ENCODE measurements at regions not wholly inside any gene's neighbourhood (a gene's known extent, or its start where the extent isn't known, plus 50 kb on each side); places are given as distances from the start of the nearest gene placed in this dataset.
"Not testable (repeated sequence)": the region's sequence is repeated elsewhere in the genome, so short reads cannot be mapped to it uniquely, and the experiment has no call there.

DNA sequence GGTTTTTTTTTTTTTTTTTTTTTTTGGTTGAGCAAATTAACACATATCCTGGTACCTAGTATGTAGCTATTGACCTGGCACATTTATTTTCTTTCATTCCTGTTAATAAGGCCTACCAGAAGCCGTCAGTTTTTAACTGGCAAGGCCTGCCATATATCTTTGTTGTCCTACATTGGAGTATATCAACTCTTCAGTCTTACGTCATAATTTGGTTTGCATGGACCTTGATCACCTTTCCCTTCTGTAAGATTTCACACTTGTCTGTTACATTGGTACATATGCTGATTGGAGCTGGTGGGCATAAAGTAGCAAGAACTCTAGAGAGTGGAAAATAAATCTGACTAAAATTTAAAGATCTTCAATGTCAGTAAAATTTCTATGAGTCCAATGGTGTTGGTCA lies 1658.0 kb downstream of the C4orf33 start:
- no peak for DNase-seq (ENCODE audit: low read depth in 3 of 3)

DNA sequence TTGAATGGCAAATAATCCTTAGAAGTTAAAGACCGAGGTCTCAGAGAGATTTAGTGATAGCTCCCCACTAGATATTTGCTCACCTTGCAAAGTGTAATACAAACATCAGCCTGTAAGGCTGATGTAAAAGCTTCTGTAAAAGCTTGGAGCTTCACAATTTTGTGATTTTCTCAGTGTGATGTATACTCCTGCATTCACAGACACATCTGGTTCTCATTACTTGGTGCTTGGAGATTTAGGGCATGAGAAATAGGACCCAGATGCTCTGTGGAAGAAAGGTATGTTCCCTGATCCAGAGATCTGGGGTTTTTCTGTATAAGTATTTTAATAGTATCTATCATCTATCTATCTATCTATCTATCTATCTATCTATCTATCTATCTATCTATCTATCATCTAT lies 1664.3 kb downstream of the C4orf33 start:
- no peak for DNase-seq (ENCODE audit: low read depth in 3 of 3)

DNA sequence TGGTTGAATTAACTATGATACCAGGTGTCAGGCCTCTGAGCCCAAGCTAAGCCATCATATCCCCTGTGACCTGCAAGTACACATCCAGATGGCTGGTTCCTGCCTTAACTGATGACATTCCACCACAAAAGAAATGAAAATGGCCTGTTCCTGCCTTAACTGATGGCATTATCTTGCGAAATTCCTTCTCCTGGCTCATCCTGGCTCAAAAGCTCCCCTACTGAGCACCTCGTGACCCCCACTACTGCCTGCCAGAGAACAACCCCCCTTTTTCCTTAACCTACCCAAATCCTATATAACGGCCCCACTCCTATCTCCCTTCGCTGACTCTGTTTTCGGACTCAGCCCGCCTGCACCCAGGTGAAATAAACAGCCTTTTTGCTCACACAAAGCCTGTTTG lies 1671.4 kb downstream of the C4orf33 start:
- not testable (repeated sequence) for DNase-seq (ENCODE audit: low read depth in 3 of 3)

DNA sequence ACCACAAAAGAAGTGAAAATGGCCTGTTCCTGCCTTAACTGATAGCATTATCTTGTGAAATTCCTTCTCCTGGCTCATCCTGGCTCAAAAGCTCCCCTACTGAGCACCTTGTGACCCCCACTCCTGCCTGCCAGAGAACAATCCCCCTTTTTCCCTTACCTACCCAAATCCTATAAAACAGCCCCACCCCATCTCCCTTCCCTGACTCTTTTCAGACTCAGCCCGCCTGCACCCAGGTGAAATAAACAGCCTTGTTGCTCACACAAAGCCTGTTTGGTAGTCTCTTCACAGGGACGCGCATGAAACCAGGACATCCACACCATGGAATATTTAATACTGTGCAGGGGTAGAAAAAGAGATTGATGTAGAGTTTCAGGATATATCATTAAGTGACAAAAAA lies 1677.0 kb downstream of the C4orf33 start:
- DNase-seq (ENCODE audit: low read depth in 3 of 3), result not testable (repeated sequence)

DNA sequence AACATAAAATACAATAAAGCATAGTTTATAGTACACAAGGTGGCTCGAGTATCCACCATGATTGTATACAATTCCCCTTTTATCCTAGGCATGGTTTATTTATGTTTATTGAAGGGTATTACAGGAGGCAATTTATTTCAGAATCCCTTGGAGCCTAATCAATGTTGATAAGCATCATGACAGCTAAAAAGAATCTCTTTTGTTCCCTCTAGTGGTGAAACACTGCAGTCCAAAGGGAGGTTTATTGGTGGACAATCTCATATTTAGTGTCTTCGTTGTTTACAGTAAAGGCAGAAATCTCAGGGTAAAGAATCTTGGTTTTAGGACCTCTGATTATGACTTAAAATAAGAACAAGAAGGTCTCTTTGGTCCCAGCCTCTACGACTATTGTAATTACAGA lies 1712.5 kb downstream of the C4orf33 start:
- DNase-seq (ENCODE audit: low read depth in 3 of 3), result no peak

DNA sequence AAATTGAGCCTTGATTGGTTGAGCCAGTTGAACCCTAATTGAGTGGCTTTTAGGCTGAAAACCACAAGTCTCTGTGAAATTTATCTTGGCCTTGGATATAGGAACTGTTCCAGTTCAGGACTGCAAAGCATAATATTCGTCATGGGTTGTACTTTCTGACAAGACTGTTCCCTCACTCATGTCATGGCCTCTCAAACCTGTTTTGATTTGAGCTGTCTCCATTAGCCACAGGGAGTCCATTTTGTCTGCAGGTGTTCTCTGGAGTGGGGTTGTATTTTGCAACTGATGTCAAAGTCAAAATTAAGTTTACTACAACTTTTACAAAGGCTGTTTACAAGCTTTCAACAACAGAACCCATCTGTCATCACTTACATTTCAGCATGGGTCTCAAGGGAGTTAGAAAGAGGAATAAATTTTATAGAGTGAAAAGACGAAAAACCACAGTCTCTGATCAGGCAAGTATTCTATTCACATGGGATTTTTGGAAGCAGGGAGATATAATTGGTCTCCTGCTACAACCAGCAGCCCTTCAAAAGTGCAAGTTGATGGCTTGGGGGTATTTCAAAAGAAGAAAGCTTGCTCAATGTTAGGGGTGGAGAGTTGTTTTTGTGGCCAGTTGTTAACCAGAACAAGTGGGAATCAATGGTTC lies 1716.3 kb downstream of the C4orf33 start:
- no peak for DNase-seq (ENCODE audit: low read depth in 3 of 3)

DNA sequence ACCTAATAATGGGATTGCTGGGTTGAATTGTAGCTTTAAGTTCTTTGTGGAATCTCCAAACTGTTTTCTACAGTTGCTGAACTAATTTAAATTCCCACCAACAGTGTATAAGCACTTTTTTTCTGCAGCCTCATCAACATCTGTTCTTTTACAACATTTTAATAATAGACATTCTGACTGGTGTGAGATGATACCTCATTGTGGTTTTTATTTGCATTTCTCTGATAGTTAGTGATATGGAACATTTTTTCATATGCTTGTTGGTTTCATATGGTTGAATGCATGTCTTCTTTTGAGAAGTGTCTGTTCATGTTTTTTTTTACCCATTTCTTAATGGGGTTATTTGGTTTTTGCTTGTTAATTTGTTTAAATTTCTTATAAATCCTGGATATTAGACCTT lies 1718.9 kb downstream of the C4orf33 start:
- DNase-seq (ENCODE audit: low read depth in 3 of 3), result no peak

DNA sequence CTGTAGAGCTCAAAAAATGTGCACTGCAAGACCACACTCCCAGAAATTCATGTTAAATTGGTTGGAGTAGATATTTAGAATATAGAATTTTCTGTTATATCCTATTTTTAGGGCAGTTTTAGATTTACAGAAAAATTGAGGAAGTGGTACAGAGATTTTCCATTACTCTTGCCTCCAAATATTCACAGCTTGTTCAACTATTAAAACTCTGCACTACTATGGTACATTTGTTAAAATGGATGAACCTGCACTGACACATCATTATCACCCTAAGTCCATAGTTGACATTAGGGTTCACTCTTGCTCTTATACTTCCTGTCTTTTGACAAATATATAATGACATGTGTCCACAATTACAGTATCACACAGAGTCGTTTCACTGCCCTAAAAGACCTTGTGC lies 1724.5 kb downstream of the C4orf33 start:
- DNase-seq (ENCODE audit: low read depth in 3 of 3), result no peak

DNA sequence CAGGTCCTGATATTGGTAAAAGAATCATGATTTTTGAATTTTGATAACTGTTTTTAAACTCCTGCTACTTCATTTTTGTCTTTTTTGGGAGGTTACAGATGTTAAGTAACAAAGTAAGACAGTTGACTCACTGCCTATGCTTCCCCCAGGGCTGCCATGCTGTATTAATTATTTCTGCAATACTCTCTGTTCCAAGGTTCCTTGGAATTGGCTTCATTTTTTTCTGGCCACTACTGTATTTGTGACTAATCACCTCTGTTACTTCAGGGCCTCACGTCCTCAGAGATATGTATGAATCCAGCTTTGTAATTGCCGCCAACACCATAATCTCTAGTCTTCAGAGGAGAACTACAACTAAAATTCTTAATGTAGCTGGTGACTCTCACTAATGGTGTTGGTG lies 1729.3 kb downstream of the C4orf33 start:
- no peak for DNase-seq (ENCODE audit: low read depth in 3 of 3)

DNA sequence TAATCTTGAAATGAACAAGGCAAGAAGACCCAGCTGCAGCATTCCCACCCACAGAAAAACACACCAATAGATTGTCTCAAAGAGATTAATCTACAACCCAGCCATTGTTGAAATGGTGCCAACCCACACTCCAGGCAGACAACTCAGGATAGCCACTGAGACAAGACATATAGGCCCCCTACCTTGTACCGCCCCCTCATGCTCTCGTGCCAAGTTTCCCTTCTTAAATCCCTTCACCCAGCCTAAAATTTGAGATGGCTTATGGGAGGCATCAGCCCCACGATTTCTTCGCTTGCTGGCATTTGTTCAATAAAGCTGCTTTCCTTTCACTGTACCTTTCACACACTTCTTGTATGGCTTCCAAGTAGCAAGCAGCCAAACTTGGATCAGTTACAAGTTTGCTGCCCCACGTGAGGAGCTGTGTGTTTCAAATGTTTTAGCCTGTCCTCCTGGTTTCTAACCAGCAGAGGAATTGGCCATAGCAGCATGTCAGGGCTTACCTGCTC lies 1754.1 kb downstream of the C4orf33 start:
- no peak for DNase-seq (ENCODE audit: low read depth in 3 of 3)

DNA sequence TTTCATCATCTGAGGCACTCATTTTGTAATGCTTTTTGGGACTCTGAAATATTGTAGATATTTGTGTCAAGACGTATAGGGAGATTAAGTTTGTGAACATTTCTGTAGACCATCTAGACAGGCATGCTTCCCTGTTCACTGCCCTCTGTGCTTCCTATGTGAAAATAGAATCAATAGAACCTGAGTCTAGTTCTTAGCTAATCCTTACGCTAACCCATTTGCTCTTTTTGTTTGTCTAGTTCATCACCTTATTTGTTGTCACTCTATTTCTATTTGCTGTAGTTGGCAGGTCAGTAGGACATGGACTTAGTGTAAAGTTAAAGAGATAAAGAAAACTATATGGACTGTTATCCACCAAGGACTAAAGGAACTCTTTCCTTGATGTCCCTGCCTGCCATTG lies 1755.2 kb downstream of the C4orf33 start:
- DNase-seq (ENCODE audit: low read depth in 3 of 3), result no peak

DNA sequence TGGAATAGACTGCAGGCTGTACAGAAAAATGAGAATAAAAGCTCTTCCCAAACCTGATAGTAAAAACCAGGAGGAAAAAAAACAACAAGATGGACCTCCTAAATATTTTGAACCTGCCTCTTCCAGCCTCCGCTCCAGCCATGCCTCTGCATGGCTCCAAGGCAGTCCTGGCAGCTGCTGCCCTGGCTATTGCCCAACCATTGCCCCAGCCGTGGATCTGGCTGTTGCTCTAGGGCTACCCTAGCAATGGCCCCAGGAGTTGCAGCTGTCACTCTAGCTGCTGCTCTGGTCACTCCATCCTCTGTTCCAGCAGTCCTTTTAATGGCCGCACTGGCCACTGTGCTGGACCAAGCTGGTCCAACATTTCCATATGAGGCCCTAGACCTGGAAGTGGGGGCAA lies 1756.0 kb downstream of the C4orf33 start:
- DNase-seq (ENCODE audit: low read depth in 3 of 3), result no peak

DNA sequence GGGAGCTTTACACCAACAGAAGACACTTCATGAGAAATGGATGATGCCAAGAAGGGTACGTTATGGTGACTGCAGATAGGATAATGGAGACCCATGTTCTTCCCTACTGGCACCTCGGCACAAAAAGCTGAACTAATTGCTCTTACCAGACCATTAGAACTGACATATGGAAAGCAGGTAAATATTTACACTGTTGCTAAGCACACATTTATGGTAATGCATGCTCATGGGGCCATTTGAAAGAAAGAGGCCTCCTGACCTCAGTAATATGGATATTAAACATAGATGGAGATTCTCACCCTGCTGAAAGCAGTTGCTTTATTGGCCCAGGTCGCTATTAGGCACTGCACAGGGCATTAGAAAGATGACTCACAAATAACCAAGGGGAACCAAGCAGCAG lies 1759.6 kb downstream of the C4orf33 start:
- DNase-seq (ENCODE audit: low read depth in 3 of 3), result no peak

DNA sequence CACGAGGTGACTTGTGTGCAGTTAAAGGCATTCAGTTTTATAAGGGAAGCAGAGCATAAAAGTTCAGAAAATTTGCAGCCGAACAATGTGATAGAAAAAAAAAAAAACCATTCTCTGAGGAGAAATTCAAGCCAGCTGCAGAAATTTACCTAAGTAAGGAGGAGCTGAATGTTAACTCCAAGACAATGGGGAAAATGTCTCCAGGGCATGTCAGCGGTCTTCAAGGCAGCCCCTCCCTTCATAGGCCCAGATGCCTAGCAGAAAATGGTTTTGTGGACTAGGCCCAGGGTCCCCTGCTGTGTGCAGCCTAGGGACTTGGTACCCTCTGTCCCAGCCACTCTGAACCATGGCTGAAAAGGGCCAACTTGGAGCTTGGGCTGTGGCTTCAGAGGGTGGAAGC lies 1764.0 kb downstream of the C4orf33 start:
- no peak for DNase-seq (ENCODE audit: low read depth in 3 of 3)

DNA sequence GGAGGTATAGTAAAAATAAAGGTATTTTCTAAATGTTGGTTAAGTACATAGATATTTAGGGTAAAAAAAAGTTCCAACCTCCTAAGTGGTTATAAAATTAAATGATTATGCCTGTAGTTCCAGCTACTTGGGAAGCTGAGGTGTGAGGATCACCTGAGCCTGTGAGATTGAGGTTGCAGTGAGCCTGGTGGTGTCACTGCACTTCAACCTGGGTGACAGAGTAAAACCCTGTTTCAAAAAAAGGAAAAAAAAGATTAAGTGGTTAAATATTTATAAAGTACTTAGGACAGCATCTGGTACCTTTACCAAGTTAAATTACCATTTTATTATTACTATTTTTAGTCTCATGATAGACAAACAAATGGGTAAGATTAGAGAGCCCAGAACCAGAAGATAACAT lies 1801.0 kb downstream of the C4orf33 start:
- DNase-seq (ENCODE audit: low read depth in 3 of 3), result no peak

DNA sequence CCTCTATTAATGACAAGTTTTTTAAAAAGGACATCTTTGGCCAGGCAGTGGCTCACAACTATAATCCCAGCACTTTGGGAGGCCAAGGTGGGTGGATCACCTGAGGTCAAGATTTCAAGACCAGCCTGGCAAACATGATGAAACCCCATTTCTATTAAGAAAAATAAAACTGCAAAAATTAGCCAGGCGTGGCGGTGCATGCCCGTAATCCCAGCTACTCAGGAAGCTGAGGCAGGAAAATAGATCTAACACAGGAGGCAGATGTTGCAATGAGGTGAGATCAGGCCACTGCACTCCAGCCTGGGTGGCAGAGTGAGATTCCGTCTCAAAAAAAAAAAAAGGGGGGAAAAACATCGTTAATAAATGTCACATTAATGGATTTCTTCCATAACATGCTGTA lies 1805.4 kb downstream of the C4orf33 start:
- DNase-seq (ENCODE audit: low read depth in 3 of 3), result no peak

DNA sequence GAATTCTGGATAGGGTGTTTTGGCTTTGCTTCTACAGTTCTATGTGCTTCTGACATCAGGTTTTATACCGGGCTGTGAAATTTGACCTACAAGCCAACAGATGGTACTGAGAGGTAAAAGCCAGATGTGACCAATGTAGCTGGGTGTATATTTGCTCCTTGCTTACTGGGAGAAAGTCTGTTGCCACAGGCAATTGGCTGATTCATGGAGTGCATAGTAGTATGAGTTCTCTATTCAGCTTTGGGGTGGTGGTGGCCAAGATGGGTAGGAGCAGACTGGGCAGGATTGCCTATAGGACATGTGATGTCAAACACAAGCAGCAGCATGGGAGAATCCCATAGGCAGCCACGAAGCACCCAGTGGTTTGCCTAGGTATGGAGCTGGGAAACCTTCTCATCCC lies 1827.0 kb downstream of the C4orf33 start:
- no peak for DNase-seq (ENCODE audit: low read depth in 3 of 3)

DNA sequence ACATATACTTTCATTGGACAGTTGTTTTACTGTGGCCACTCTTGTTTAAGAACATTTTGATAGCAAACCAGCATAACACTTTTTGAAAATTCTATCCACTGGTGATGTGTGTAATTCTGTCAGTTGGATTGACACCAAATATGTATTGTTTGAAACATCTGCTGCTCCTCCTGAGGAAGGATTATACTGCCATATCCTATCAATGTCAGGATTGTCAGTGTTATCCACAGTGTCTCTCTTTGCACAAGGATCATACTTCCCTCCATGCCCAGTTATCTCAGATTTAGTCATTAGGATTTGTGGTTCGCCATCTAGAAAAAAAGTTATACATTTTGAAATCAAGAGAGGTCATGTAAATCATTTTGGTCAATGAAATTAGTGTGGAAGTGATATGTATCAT lies 1859.6 kb downstream of the C4orf33 start:
- DNase-seq (ENCODE audit: low read depth in 3 of 3), result no peak

DNA sequence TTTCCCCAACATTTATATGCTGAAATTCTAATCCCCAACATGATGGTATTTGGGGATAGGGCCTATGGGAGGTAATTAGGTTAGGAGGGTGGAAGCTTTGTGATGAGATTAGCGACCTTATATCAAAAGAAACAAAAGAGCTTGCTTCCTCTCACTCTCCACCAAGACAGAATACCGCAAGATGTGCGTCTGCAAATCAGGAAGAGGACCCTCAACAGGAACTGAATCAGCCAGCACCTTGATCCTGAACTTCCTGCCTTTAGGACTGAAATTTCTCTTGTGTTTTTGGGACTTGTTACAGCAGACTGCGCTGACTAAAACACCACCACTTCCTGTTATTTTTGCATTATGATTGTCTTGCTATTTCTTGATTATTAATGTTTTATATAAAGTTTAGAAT lies 1889.4 kb downstream of the C4orf33 start:
- DNase-seq (ENCODE audit: low read depth in 3 of 3), result no peak

DNA sequence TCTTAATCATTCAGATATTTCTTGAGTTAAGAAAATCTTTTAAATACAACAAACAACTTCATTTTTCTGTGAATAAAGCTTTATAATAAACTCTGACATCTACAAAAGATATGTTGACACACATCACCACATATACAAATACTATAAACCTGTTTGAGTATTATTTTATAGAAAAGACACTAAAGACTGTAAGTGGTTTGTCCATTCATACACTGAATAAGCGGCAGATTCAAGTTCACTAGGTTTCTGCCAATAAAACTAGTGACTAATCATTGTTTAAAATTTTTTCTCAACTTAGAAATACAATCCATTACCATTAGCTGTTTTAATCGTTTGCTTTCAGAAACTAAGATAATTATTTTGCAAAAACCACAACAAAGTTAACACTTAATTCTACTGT lies 1900.0 kb downstream of the C4orf33 start:
- DNase-seq (ENCODE audit: low read depth in 3 of 3), result no peak

DNA sequence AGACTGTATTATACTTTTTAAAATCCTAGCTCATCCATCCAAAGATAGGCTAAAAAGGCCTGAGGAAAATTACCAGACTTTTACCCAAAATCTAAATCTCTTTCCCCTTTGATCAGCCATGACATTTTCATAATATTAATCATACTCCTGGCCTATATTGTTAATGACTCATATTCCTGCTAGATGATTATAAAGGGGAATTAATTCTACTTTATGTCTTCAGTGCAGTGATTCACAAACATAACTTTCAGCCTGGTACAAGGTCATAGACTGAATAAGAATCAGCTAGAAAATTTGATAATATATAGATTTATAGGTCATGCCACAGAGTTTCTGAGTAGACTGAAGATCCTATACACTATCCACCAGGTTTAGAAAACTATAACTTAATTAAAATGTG lies 1905.4 kb downstream of the C4orf33 start:
- DNase-seq (ENCODE audit: low read depth in 3 of 3), result no peak

DNA sequence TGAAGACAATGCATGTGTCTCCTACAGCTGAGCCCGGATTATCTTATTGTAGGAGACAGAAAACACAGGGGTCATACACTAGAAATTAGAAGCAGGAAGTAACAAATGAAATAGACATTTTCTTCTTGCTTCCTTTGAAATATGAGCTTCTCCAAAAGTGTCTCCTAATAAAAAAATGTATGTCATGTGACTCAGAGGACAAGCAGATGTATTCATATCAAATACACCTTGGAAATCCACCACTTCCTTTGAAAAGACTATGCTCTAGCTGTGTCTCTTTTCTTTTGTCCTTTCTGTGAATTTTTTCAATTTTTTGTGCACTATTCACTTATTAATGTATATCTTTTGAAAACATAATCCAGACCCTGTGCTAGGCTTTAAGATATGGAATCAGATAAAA lies 1906.2 kb downstream of the C4orf33 start:
- no peak for DNase-seq (ENCODE audit: low read depth in 3 of 3)

DNA sequence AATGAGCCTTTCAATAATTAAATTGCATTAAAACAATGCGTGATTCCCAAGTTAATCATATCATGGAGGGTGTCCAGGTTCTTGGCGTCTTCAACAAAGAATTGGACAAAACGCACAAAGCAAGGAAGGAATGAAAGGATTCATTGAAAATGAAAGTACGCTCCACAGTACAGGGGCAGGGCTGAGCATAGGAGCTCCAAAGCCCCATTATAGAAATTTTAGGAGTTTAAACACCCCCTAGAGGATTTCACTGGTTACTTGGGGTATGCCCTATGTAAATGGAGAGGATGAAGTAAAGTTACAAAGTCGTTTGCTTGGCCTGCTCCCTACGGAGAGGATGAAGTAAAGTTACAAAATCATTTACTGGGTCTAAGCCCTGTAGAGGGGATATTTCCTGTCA lies 1910.4 kb downstream of the C4orf33 start:
- DNase-seq (ENCODE audit: low read depth in 3 of 3), result no peak

DNA sequence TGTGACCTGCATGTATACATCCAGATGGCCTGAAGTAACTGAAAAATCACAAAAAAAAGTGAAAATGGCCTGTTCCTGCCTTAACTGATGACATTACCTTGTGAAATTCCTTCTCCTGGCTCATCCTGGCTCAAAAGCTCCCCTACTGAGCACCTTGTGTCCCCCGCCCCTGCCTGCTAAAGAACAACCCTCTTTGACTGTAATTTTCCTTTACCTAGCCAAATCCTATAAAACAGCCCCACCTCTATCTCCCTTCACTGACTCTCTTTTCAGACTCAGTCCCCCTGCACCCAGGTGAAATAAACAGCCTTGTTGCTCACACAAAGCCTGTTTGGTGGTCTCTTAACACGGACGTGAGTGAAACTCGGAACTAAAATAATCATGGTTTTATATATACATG lies 1916.0 kb downstream of the C4orf33 start:
- not testable (repeated sequence) for DNase-seq (ENCODE audit: low read depth in 3 of 3)
